GM11168 (cell line): ENCODE measurements at regions not wholly inside any gene's neighbourhood (a gene's known extent, or its start where the extent isn't known, plus 50 kb on each side); places are given as distances from the start of the nearest gene placed in this dataset.

Source experiments
- in situ Hi-C: fragments of 300-500 bp; cut with MboI; formaldehyde crosslinking; loops from one replicate; pipeline ENCODE4 v1.12.0; 2022; ENCODE audit warnings: low sequenced_read_pairs; ENCODE audit not compliant: unreplicated experiment

DNA sequence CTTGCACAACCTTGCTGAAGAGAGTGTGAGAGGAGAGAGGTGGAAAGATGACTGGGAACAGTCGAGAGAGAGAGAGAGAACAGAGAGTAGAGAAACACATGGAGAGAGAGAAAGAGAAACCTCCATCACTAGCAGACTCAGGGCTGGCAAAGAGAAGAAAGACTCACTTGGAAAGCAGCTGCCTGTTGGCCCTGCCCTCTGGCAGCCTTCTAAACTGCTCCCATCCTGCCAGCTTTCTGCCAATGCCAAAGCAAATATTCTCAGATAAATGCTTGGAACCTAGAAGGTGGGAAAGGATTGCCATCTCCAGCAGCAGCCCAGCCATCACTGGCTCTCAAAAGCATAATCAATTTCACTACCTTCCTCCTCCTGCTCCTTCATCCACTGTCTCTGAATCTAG is 107.9 kb upstream of the WSCD2 start:
- in situ Hi-C loops = no loop called here

- in situ Hi-C loops = no loop called here
Observed at GRCh38 chr12:108021949-108022522, 107.1 kb upstream of the WSCD2 start.

DNA sequence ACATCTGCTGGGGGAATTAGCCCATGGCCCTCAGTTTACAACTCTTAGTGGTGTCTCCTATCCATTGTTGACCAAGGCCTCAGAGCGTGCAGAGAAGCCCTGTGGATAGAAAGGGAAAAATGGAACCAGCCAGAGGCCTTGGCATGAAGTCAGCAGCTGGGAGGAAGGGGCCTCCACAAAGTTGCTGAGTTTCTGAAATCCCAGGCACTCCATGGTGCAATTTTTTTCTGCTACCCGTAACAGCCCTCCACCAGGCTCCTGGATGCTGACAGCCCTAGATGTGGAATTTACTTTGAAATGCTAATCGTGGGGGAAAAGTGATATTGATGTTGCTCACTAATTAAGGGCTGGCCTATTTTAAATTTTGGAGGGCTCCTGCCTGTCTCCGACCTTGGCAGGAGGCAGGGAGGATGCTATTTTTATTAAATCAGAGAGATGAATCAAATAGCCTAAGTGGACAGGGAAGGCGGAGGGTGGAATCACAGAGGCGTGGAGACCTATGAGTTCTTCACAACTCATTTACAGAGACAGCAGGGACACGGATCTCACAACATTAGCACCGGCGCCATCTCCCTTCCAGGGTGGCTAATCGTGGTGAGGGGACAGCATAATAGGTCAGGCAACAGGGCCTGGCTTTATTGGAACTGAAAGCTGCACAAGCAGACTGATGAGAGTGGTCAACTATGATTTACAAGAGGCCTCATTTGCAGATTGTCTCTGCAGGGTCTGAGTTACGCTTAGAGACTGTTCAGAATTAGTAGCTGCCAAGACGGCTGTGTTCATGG is 99.8 kb upstream of the WSCD2 start:
- in situ Hi-C loops = no loop called here

- in situ Hi-C loops = no loop called here
Observed at GRCh38 chr12:108033090-108033489, 96.0 kb upstream of the WSCD2 start.

GRCh38 chr12:108035372-108035771 is 93.7 kb upstream of the WSCD2 start:
- in situ Hi-C loops = no loop called here

- in situ Hi-C loops = no loop called here
Observed at GRCh38 chr12:108037960-108038359, 91.1 kb upstream of the WSCD2 start.

GRCh38 chr12:108039794-108040193 is 89.3 kb upstream of the WSCD2 start:
- in situ Hi-C loops = no loop called here

DNA sequence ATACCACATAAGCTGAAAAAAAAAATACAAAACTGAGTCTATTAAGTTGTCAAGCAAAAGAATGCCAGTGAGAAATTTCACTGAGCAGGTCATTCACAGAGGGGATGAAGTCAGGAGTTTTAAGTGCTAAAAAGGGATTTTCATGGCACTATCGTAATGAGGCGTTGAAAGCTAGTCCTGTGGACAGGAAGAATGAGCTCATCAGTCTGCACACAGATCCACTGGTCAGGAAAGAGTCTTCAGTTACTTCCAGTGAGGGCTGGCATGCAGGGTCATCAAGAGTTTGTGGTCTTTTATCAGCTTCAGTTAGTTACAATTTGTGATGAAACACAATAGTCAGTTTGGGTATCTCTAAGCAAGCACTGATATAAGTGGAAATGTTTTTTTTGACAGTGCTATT is 88.1 kb upstream of the WSCD2 start:
- in situ Hi-C loops = no loop called here

DNA sequence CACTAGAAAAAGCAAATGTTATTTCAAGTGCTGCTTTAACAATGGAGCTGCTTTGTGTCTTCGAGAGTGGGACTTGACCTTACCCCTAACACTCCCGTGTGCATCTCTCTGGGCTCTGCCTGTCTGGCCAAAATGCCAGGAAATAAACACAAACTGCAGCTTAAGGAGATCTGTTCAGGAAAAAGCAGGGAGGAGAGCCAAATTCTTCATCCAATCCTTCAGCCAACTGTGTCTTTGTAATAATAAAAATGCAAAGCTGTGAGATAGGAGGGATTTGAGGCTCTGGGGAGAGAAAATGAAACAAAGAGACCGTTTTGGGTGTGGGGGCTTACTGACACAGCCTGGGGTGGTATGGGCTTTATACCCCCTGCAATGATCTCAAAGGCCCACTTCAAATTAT is 85.8 kb upstream of the WSCD2 start:
- in situ Hi-C loops = no loop called here

- in situ Hi-C loops = no loop called here
Observed at GRCh38 chr12:108043750-108044533, 85.1 kb upstream of the WSCD2 start.

- in situ Hi-C loops = no loop called here
Observed at GRCh38 chr12:108046135-108046534, 83.0 kb upstream of the WSCD2 start.

- in situ Hi-C loops = no loop called here
Observed at GRCh38 chr12:108046650-108047049, 82.4 kb upstream of the WSCD2 start.

DNA sequence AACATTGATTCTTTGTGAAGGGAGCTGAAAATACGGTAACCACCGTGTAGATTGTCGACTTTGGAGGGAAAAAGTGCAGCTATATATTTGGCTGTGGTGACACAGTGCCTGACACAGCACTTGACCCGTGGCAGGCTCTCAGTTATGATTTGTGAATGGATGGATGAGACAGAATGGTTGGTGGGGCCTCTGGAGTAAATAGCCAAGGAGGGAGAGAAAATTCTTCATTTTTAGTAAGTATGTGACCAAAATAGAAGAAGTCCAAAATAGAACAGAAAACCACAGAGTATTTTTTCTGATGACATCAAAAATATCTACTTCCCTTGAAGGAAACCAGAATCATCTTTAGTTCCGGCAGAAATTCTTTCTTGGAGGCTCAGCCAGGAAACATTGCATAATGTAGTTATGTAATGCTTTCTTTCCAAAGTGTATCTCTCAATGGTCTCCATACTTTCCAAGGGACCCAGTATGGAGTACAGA is 82.0 kb upstream of the WSCD2 start:
- in situ Hi-C loops = no loop called here

DNA sequence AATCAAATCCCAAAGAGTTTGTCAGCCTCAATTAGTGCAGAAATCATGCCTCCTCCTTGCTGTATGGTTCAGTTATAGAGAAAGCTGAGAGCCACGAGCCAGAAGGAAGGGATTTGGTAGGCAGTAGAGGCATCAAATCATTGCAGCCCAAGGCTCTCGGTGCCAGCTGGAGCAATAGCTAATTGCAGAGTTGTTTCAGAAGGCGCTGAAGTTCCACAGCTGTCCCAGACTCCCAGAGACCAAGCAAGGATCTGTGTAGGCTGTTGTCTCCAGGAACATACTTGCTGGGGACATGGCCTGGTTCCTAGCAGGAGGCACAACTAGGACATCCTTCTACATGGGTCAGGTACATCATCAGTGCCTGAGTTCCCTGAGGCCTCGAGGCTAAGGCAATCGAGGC is 80.4 kb upstream of the WSCD2 start:
- in situ Hi-C loops = no loop called here

DNA sequence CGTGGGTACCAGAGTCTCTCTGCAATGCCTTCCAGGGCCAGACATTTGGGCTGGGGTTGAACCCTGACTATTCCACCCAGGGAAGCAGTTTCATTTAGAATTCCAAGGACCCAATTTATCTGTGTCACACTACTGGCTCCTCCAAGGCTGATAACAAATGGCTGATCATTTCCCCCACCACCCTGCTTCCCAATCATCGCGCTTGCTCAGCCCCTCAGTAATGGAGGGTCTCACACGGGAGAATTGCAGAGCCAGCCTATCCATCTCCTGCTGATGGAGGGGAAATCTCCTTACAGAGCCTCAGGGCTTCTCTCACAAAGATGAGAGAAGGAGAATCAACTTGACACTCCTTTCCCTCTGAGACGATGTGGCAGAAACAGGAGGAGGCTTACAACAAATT is 78.4 kb upstream of the WSCD2 start:
- in situ Hi-C loops = no loop called here

GRCh38 chr12:108052260-108052659 is 76.8 kb upstream of the WSCD2 start:
- in situ Hi-C loops = no loop called here

GRCh38 chr12:108053512-108053911 is 75.6 kb upstream of the WSCD2 start:
- in situ Hi-C loops = no loop called here

GRCh38 chr12:108054496-108054895 is 74.6 kb upstream of the WSCD2 start:
- in situ Hi-C loops = no loop called here

DNA sequence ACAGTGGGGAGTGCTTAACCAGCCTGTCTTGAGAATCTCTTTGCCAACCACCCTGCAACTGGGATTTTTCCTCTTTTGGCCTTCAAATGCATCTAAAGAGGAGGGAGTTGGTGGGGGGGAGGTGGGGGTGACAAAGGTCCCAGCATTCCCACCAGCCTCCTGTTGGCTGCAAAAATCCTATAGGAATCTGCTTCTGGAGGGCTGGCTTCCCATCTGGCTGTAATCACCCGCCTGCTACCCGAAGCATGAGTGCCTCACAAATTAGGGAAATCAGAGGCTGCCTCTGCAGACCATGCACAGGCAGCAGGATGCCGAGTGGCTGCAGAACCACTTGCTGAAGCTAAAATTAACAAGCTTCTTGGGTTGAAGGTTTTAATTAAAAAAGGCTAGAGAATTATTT is 73.9 kb upstream of the WSCD2 start:
- in situ Hi-C loops = no loop called here

- in situ Hi-C loops = no loop called here
Observed at GRCh38 chr12:108060067-108060466, 69.0 kb upstream of the WSCD2 start.

DNA sequence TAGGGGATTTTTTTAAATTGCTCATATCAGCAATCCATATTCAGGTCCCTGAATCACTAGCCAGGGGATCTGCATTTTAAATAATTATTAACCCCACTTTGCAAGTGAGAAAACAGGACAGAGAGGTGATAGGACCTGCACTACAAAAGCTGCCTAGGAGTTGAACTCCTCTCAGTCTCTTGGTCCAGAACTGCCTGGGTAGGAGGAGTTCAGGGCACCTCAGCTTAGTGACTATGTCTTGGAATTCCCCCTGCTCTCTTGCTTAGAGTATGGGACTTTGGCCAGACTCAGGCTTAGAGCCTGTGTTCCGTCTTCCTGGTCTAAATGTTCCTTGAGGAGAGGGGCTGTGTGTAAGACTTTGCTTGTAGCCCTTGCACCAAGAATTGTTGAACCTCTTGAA is 68.2 kb upstream of the WSCD2 start:
- in situ Hi-C loops = no loop called here
